Superior temporal gyrus (tissue), 1 donor: ENCODE measurements at regions not wholly inside any gene's neighbourhood (a gene's known extent, or its start where the extent isn't known, plus 50 kb on each side); places are given as distances from the start of the nearest gene placed in this dataset.

Experiments
- DNase-seq: peaks from one replicate; pipeline ENCODE4 v3.0.0-alpha.2; 2016; ENCODE audit errors: extremely low spot score

DNA sequence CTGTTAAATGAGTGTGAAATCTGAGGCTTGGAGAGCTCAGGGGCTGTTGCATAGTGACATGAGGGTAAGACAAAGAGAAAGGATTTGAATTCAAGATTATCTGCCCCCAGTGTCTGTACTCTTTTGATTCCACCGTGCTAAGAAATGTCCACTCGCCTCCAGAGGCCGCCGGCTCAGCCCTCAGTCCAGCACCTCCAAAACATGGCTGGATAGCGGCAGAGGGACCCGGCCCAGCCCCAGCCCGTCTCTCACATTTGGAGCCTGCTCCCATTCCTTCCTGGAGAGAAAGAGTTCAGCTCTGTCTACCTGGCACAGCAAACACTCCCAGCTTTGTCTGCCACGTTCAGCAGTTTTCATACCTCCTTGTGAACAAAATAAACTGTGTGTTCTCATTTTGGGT lies 84.8 kb upstream of the IQSEC1 start:
- no peak for DNase-seq

DNA sequence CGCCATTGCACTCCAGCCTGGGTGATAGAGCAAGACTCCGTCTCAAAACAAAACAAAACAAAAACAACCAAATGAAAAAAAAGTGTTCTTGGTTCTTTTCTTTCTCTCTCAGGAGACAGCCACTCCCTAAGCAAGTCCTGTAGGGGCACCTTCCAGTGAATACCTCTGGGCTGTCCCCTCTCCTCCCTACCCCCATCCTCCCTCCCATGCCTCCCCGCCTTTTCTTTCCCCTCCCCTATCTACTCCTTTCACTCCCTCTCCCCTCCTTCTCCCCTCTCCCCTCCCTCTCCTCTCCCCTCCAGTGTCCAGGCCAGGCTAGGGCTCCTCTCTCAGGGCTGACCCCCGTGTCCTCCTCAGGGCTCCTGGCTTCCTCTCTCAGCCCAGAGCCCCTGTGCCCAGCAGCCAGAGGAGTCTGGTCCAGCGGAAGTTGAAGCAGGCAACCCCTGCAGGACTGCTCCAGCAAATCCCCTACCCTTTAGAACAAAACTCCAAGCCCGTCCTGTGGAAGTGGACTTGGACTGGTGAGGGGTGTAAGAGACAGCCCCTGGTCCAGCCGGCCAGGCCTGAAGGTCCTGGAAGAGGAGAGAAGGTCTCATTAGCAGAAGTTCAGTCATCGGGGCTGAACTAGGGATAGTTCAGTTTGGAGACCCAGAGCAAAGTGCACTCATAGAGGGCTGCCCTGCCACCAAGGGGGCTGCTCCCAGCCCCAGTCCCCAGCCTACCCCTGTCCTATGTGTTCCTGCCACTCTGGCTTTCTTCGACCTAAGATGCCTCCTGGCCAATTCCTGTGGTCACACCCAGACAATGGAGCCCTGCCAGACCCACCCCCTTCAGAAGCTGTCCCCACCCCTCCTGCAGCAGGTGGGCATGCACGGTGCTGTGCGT lies 79.8 kb upstream of the IQSEC1 start:
- no peak for DNase-seq

DNA sequence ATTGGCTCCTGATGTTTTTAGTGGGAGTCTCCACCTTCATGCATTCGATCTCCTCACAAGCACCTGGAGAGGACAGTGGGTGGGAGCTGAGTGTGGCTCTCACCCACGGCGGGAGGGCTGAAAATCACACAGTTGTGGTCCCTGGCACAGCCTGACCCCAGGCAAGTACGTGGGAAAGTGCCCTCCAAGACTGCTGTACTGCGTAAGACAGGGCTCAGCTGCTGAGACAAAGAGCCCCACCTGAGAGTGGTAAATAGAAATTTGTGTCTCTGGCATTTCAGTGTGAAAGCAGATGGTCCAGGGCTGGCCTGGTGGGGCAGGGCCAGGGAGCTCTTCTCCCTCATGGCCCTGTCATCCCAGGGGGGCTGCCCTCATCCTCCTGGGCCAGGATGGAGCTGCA lies 77.4 kb upstream of the IQSEC1 start:
- no peak for DNase-seq

DNA sequence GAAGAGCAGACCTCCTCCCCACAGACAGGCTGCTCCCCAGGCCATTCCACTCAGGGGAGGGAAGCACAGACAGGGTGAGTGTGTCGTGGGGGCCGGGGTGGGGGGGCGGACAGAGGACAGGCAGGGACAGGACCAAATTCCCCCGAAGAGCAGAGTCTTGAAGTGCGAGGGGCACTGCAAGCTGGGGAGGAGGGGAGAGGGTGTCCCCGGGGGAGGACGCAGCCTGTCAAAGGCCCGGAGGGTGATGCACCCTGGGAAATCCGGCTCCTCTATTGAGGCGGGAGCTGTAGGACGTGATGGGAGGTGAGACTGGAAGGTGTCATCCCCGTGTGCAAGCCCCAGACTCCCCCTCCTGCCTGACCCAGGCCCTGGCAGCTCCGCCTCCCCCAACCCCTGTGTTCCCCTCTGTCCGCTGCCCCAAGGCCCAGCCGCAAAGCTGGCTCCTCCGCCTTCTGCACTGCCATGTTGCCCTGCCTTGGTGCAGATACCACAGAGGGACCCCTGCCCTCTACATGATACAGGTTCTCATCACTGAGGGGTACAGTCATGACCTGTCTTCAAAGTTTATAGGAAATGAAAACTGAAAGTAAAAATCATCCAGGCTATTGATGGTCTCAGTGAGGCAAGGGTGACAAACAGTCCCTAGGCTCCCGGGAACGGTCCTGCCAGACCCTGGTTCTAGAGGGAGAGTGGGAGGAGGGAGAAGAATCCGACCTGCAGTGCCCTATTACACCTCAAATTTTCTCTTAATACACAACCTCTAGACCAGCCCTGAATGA lies 76.3 kb upstream of the IQSEC1 start:
- DNase-seq: no peak

DNA sequence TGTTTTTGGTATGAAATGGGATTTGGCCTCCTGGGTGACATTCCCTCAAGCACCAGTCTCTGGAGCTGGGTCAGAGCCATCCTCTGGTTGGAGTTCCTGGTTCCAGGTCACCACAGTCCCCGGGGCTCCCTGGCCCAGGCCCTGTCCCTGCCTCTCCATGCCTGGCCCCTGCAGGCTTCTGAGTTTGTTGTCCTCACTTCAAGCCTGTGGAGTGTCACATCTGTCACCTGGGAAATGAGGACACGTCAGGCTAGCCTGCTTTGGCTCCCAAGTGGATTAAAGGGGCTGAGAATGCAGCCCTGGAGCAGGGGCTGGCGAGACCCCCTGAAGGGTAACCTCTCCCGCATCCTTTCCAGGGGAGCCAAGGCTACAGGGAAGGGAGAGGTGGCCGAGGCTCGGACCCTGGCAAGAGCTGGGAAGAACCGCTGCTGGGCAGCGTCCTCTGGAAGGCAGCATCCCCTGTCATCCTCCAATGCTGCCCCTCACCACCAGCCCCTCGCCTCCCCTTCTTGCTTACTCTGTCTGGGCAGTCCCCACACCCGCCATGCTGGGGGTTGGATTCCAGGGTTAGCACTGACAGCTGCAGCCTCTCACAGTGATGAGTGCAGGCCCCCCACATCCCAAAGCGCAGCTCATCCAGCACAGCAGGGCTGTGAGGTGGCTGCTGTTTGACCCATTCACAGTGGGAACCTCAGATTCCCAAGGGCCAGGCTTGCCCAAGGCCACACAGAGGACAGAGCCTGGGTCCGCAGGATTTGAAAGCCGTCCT lies 75.5 kb upstream of the IQSEC1 start:
- DNase-seq: no peak

DNA sequence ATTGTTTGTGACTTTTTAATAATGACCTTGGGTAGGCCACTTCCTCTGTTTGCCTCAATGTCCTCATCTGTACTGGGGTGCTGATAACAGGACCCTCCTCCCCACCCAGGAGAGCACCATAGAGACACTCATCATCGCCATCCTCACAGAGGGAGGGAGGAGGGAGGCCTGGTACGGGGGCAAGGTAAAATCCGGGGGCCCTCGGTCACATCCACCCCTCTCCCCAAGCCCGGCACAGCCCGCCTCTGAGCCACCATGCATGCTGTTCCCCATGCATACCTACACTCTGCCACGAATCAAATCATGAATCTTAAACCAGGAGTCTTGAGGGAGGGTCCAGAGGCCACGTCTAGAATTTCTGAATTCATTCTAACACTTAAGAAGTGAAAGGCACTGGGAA lies 74.9 kb upstream of the IQSEC1 start:
- no peak for DNase-seq

DNA sequence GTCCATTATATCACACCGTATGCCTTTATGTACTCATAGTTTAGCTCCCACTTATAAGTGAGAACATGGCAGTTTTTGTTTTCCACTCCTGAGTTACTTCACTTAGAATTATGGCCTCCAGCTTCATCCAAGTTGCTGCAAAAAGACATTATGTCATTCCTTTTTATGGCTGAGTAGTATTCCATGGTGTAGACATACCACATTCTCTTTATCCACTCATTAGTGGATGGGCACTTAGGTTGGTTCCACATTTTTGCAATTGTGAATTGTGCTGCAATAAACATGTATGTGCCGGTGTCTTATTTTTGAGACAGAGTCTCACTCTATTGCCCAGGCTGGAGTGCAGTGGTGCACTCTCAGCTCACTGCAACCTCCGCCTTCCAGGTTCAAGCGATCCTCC lies 74.1 kb upstream of the IQSEC1 start:
- no peak for DNase-seq

DNA sequence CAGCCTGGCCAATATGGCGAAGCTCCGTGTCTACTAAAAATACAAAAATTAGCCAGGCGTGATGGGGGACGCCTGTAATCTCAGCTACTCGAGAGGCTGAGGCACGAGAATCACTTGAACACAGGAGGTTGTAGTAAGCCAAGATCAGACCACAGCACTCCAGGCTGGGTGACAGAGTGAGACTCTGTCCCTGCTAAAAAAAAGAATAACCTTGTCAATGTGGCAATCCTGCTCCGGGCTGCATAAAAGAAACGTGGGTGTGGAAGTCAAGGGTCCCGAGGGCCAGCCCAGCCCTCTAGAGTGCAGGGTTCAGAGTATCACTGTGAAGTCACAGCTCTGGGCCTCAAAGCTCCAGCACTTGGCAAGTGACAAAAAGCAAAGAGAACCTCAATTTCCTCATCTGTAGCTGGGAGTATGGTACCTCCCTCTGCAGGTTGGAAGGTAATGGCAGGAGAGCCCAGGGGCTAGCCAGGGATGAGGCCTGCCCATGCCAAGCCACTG lies 73.5 kb upstream of the IQSEC1 start:
- DNase-seq: no peak

DNA sequence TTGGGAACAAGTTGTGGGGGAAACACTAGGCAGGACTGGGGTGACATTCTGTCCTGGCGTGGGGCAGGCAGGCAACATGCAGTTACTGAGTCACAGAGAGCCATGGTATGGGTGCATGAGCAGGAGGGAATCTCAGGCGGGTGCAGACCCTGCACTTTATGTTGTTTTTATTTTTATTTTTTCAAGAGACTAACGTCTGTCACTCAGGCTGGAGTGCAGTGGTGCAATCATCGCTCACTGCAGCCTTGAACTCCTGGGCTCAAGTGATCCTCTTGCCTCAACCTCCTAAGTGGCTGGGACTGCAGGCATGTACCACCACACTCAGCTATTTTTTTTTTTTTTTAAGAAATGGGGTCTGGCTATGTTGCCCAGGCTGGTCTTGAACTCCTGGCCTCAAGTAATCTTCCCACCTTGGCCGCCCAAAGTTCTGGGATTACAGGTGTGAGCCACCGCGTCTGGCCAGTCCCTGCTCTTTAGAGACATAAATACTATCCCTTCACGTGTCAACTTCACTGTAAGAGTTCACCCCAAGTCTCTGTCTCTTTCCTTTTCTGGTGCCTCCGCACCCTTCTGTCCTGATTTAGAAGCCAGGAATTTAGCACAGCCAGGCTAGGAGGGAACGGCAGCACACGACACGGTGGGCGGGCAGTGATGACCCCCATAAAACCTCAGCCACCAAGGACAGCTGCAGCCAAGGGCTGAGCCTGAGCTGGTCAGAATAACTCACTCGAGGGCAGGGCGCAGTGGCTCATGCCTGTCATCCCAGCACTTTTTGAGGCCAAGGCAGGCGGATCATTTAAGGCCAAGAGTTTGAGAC lies 72.8 kb upstream of the IQSEC1 start:
- DNase-seq: no peak

DNA sequence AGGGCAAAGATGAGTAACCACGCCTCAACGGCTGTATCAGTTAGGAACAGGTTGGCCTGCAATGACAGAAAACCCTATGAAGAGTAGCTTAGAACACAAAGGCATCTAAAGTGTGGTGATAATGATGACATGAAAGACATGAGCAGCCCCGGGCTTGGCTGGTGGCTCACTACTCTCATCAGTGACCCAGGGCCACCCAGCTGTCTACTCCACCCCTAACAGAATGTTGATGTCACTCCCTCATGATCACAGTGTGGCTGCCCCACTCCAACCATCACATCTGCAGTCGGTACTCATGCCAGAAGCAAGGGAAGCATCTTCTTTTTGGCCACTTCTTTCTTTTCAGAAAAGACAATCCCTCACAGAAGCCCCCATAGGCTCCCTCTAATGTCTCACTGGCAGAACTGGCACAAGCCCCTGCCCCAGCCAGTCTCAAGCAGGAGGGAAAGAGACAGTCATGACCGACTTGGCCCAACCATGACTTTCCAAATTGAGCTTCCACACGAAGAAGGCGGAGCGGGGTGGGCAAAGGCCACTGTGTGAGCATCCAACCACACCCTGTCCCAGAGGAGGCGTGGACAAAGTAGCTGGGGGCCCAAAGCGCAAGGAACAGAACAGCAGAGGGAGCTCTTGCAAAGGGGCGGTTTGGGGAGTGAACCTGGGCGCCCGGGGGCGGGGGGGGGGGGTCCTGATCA lies 72.0 kb upstream of the IQSEC1 start:
- DNase-seq: no peak

DNA sequence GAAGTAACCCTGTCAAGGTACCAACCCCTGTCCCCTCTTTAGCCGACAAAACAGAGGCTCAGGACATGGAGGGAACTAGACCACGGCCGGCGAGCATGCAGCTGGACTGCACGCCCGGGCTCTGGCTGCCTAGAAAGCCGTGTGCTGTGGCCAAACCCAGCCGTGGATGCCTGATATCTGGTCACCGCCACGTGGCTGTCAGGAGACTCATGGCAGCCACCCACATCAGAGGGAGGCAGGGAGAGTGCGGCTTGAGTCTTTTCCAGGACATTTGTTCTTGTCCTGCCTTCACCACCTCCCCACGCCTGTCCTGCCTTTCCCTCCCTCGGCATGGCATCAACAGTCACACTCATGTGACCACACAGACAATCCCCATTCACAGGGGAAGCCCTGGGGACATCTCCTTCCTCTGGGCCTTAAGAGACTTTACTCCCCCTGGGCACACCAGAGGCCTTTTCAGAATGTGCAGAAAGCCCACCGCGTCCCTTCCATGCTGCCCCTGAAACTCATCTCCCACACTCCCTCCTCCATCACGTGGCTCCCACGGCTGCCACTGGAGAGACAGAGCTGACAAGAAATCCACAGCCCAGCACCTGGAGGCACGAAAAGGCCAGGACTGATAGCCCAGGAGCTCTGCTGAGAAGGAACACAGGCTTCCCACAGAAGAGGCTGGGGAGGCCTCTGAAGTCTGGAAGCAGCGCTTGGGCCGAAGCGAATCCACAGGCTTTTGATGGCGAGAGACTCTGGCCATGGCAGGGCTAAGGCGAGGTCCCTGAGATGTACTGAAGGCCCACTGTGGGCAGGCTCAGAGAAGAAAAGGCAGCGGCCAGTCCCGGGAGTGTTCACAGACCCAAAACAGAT lies 71.2 kb upstream of the IQSEC1 start:
- peak; percentile 65 for DNase-seq

DNA sequence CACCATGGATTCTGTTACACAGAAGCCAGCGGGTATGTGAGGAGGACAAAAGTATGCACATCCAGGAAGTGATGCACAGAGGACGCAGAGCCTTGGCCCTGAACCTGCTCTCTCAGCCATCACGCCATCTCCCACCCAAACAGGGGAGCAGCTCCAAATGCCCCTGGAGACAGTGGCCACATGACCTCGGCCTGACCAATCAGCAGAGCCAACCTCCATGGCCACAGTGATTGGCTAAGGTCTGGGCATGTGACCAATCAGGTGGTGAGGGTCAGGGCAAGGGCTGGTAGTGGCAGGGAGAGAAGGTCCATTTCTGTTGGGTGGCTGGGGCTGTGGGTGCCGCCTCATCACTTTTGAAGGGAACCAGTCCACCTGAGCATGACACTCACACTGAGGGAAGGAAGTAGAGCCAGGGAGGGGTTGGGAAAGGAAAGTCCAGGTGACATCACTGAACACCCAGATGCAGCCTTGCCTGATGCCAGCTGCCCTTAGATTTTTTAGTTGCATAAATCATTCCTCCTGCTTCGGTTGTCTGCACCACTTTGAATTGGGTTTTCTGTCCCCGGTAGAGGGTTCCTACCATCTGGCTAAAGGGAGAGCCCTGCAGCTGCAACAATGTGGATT lies 70.3 kb upstream of the IQSEC1 start:
- DNase-seq: no peak

DNA sequence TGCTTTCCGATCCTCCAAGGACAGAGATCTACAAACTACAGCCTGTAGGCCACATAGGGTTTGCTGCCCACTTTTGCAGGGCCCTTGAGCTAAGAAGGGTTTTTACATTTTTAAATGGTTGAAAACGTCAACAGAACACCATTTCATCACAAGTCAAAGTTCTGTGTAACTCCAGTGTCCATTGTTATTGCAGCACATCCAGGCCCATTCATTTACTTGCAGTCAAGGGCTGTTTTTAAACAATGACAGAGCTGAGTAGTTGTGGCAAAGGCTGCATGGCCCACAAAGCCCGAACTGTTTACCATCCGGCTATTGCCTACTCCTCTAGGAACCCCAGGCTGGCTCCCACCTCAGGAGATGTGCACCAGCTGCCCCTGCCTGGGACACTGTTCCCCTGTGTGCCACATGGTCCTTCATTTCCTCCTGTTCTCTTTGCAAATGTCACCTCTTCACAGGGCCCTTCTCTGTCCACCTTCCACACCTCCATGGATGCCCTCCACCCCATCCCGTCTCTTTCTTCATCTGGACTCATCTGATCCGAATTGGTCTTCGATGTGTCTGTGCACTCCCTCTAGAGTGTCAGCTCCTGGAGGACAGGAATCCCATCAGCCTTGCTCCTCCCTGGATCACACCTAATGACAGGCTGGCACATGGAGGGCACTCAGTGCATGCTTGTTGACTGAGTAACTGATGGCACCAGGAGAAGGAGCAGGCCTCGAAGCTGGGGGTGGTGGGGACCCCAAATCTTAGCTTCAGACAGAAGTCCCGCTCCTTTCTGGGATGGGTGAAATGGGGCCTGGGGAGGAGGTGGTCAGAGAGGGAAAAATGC lies 69.5 kb upstream of the IQSEC1 start:
- no peak for DNase-seq

DNA sequence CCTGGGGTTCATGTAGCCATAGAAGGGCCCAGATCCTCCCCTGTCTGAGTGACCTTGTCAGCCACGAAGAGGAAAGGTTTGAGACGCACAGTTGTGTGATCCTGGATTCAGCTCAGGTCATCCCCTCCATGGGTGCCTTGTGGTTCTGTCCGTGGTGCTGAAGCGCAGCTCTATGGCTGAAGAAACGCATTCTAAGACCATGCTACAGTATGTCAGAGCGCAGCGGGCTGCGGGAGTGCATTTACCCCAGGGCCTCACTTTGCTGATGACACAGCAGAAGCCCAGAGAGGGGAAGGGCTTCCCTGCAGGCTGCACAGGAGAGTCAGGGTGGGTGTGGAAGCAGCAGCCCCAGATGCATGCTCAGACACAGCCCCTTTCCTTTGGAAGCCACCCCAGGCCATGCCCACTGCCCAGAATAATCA lies 68.8 kb upstream of the IQSEC1 start:
- DNase-seq: peak; percentile 33

DNA sequence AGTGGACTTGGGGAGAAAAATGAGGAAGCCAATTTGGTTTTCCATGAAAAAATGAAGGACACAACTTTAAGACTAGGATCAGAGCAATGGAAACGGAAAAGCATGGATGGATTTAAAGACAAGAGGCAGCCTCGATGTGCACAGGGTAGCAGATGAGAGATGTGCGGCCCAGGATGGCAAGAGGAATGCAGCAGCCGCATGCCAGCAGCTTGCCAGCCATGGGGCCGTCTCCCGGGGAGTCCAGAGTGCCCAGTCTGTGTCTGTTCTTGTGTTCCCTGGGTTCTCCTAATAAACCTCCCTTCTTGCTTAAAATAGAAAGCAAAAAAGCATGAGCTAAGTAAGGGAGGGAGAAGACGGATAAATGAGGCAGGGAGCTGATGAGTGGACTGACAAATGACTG lies 68.0 kb upstream of the IQSEC1 start:
- no peak for DNase-seq

DNA sequence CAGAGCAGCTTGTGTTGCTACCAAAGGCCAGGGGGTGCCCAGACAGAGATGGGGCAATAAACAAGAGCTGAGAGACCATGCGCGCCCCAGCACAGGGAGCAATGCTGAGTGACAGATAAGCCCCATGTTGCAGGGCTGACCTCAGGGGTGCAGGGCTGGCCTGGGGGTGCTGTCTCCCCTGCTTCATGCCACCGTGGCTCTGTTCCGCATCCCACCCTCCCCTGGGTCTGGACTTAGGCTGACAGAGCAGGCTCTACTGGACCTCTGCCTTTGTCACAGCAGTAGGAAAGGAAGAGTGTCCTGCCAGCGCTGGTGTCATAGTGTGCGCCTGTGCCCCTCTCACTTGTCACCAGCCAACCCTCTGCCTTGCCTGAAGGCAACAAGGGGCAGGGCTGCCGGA lies 67.4 kb upstream of the IQSEC1 start:
- DNase-seq: no peak

DNA sequence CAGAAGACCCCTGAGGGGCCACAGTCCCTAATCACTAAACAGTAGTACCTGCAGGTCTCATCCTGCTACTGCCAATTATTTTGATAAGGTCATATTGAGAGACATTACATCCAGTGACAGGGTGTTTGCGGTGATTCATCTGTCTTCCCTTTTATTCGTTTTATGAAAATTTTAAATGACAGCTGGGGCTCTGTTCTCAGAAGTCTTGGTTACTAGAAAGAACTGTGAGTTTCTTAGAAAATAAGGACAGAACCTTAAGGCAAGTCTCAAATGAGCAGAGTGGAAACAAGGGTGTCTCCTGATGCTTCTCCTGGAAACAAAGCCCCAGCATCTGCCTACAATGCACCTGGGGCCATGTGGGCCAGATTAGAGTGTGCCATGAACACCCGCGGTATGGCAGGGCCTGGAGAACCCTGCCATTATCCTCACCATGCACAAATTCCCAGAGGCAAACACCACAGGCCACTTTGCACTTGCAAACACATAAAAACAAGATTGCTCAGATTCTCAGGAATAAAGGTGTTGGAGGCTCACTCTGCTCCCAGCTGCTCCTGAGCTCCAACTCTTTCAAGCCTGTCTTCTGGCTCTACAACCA lies 66.3 kb upstream of the IQSEC1 start:
- DNase-seq: no peak

DNA sequence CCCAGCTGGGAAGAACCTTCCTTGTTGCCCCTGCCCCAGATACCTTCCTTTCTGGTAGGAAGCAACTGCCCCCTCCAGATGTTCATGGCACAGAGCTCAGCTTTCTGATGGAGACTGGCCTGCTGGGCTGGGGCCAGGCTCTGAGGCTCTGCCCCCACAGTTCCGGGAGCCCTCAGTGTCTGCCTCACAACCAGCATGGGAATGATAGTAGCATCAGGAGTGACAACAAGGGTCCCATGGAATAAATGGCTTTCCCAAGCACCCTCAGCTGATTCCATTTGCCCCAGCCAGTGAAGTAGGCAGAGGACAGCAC lies 65.6 kb upstream of the IQSEC1 start:
- DNase-seq: no peak
